Liver (tissue), 8 donors: ENCODE measurements at regions not wholly inside any gene's neighbourhood (a gene's known extent, or its start where the extent isn't known, plus 50 kb on each side); places are given as distances from the start of the nearest gene placed in this dataset.

ENCODE experiments used
- DNase-seq: peaks from one replicate; pipeline ENCODE4 v3.0.0-alpha.2; 2017; ENCODE audit warnings: low spot score
- H3K27ac ChIP-seq, 2 donors: one replicate each; pipeline ENCODE4 v1.7.0; 2013; ENCODE audit warnings: inconsistent platforms in 2 of 2, low read length in 2 of 2, control low read depth in 1 of 2, low read depth in 1 of 2, mild to moderate bottlenecking in 1 of 2
- H3K27me3 ChIP-seq, 4 donors: one replicate each; pipeline versions ENCODE4 v1.6.1 to v1.7.0; 2013; ENCODE audit warnings: low read length in 3 of 4, inconsistent platforms in 1 of 4, mild to moderate bottlenecking in 1 of 4, moderate library complexity in 1 of 4; ENCODE audit not compliant: control insufficient read depth in 4 of 4, insufficient read depth in 4 of 4
- H3K36me3 ChIP-seq, 4 donors: one replicate each; pipeline versions ENCODE4 v1.6.1 to v1.7.0; 2013; ENCODE audit warnings: low read length in 3 of 4, mild to moderate bottlenecking in 3 of 4, low read depth in 1 of 4, moderate library complexity in 1 of 4; ENCODE audit not compliant: control insufficient read depth in 4 of 4, insufficient read depth in 3 of 4
- H3K4me1 ChIP-seq, 4 donors: one replicate each; pipeline versions ENCODE4 v1.6.1 to v1.7.0; 2013; ENCODE audit warnings: low read length in 3 of 4, mild to moderate bottlenecking in 3 of 4, moderate library complexity in 1 of 4; ENCODE audit not compliant: control insufficient read depth in 4 of 4, insufficient read depth in 4 of 4
- H3K4me3 ChIP-seq, 3 donors: one replicate each; pipeline versions ENCODE4 v1.6.1 to v1.7.0; 2013; ENCODE audit warnings: low read length in 3 of 3, control low read depth in 1 of 3, low read depth in 1 of 3, mild to moderate bottlenecking in 1 of 3
- H3K9ac ChIP-seq, 2 donors: one replicate each; pipeline ENCODE4 v1.7.0; 2013; ENCODE audit warnings: low read length in 2 of 2, mild to moderate bottlenecking in 2 of 2, moderate library complexity in 2 of 2, control low read depth in 1 of 2, low read depth in 1 of 2
- H3K9me3 ChIP-seq, 4 donors: one replicate each; pipeline versions ENCODE4 v1.6.1 to v1.7.0; 2013; ENCODE audit warnings: low read length in 3 of 4; ENCODE audit not compliant: control insufficient read depth in 4 of 4
- ATF3 ChIP-seq: IDR thresholded peaks from 2 replicates; pipeline ENCODE4 v1.6.1; 2016; ENCODE audit warnings: antibody characterized with exemption
- CTCF ChIP-seq: fragments of 150-350 bp; IDR thresholded peaks from 2 replicates; pipeline ENCODE4 v1.5.1; 2017; ENCODE audit warnings: improper control_type of control experiment, low read depth, low read length; ENCODE audit not compliant: missing input control
- EGR1 ChIP-seq, 2 donors: IDR thresholded peaks; 2 replicates each; pipeline ENCODE4 v1.6.1; 2016 to 2018; ENCODE audit warnings: antibody characterized with exemption in 2 of 2, low read depth in 2 of 2
- FOXA1 ChIP-seq: IDR thresholded peaks from 2 replicates; pipeline ENCODE4 v1.6.1; 2016; ENCODE audit warnings: antibody characterized with exemption
- GABPA ChIP-seq, 2 donors: IDR thresholded peaks in 1 of 2; conservative IDR thresholded peaks in 1 of 2; 2 replicates each; pipeline ENCODE4 v1.6.1; 2016; ENCODE audit warnings: antibody characterized with exemption in 2 of 2, mild to moderate bottlenecking in 1 of 2, moderate library complexity in 1 of 2
- HNF4G ChIP-seq: IDR thresholded peaks from 2 replicates; pipeline ENCODE4 v1.6.1; 2016; ENCODE audit warnings: antibody characterized with exemption
- MAX ChIP-seq: IDR thresholded peaks from 2 replicates; pipeline ENCODE4 v1.6.1; 2016; ENCODE audit warnings: antibody characterized with exemption
- NR2F2 ChIP-seq: IDR thresholded peaks from 2 replicates; pipeline ENCODE4 v1.6.1; 2016; ENCODE audit warnings: antibody characterized with exemption
- RAD21 ChIP-seq, 2 donors: IDR thresholded peaks; 2 replicates each; pipeline ENCODE4 v1.6.1; 2016; ENCODE audit warnings: antibody characterized with exemption in 2 of 2, mild to moderate bottlenecking in 2 of 2
- REST ChIP-seq: IDR thresholded peaks from 2 replicates; pipeline ENCODE4 v1.6.1; 2016; ENCODE audit warnings: antibody characterized with exemption, mild to moderate bottlenecking
- SP1 ChIP-seq: IDR thresholded peaks from 2 replicates; pipeline ENCODE4 v1.6.1; 2018; ENCODE audit warnings: antibody characterized with exemption, mild to moderate bottlenecking
- TAF1 ChIP-seq: conservative IDR thresholded peaks from 2 replicates; pipeline ENCODE4 v1.6.1; 2016; ENCODE audit warnings: antibody characterized with exemption, mild to moderate bottlenecking
- YY1 ChIP-seq: IDR thresholded peaks from 2 replicates; pipeline ENCODE4 v1.6.1; 2016; ENCODE audit warnings: antibody characterized with exemption, mild to moderate bottlenecking
- ZBTB33 ChIP-seq: IDR thresholded peaks from 2 replicates; pipeline ENCODE4 v1.6.1; 2016; ENCODE audit warnings: antibody characterized with exemption
- WGBS: extraction: QIAGEN DNeasy Blood & Tissue Kit; methylation state at CpG from one replicate; pipeline ENCODE4 v1.1.7; 2013; 5-methylcytosine and 5-hydroxymethylcytosine counted together
- donor health status: healthy.
- donor health status: healthy.
- donor health status: healthy.
- donor health status: healthy.
- donor health status: healthy.

- H3K27me3 ChIP-seq = no peaks in the 10 kb centered on the region
- H3K4me1 ChIP-seq = no peaks in the 10 kb centered on the region
- no peak overlapping the region for H3K27ac ChIP-seq
- H3K9me3 ChIP-seq = no peaks in the 10 kb centered on the region
- H3K4me3 ChIP-seq = no peak overlapping the region
- DNase-seq = no peak
- WGBS = 82% methylated on average over 5 of the region's 5 CpGs
- no peak overlapping the region for H3K9ac ChIP-seq
- no peaks in the 10 kb centered on the region for H3K36me3 ChIP-seq
- TF ChIP-seq EGR1 (IDR thresholded peaks at IDR 0.05; ENCODE audit: low read depth in 2 of 2) (no peak), SP1 (no peak), ATF3 (no peak), NR2F2 (no peak), FOXA1 (no peak), CTCF (no peak), REST (no peak), HNF4G (no peak), TAF1 (no peak), ZBTB33 (no peak), RAD21 (IDR thresholded peaks at IDR 0.05) (no peak), MAX (no peak), GABPA (IDR thresholded peaks at IDR 0.05 in 1 of 2, conservative IDR thresholded peaks at IDR 0.05 in 1 of 2) (no peak), YY1 (no peak)
Observed at GRCh38 chr4:81965911-81966310, 407.9 kb downstream of the HNRNPD start.

GRCh38 chr4:81965454-81965853 lies 408.3 kb downstream of the HNRNPD start:
- Histone ChIP-seq H3K4me3 (no peak overlapping the region), H3K4me1 (no peaks in the 10 kb centered on the region), H3K9ac (no peak overlapping the region), H3K27ac (no peak overlapping the region), H3K9me3 (no peaks in the 10 kb centered on the region), H3K36me3 (no peaks in the 10 kb centered on the region), H3K27me3 (no peaks in the 10 kb centered on the region)
- 79% methylated on average over 1 of the region's 1 CpG for WGBS
- no peak for DNase-seq
- TF ChIP-seq RAD21 (IDR thresholded peaks at IDR 0.05) (no peak), NR2F2 (no peak), ZBTB33 (no peak), EGR1 (IDR thresholded peaks at IDR 0.05; ENCODE audit: low read depth in 2 of 2) (no peak), MAX (no peak), CTCF (no peak), REST (no peak), HNF4G (no peak), SP1 (no peak), TAF1 (no peak), YY1 (no peak)
